Ovary (tissue), 7 donors: ENCODE measurements at regions not wholly inside any gene's neighbourhood (a gene's known extent, or its start where the extent isn't known, plus 50 kb on each side); places are given as distances from the start of the nearest gene placed in this dataset.

Experiments used
- DNase-seq, 5 donors: peaks; one replicate each; pipeline ENCODE4 v3.0.0-alpha.2; 2019 to 2020
- H3K27ac ChIP-seq, 2 donors: fragments of 200-600 bp; one replicate each; pipeline versions ENCODE4 v1.5.1 to v1.8.0; 2019 to 2022
- H3K27me3 ChIP-seq: fragments of 200-600 bp; one replicate; pipeline ENCODE4 v1.8.0; 2022
- H3K36me3 ChIP-seq: fragments of 200-600 bp; sonication (generic); one replicate; pipeline ENCODE4 v1.5.1; 2019
- H3K4me1 ChIP-seq: one replicate; pipeline ENCODE4 v1.8.1; 2013; ENCODE audit warnings: mild to moderate bottlenecking, moderate library complexity; ENCODE audit not compliant: insufficient read depth
- H3K4me3 ChIP-seq: fragments of 200-600 bp; sonication (generic); one replicate; pipeline ENCODE4 v1.5.1; 2017
- H3K9me3 ChIP-seq, 2 donors: fragments of 200-600 bp in 1 of 2; sonication (generic) in 1 of 2; one replicate each; pipeline versions ENCODE4 v1.5.1 to v1.8.1; 2013 to 2019; ENCODE audit warnings: mild to moderate bottlenecking in 1 of 2, moderate library complexity in 1 of 2
- CTCF ChIP-seq, 3 donors: fragments of 450-650 bp in 2 of 3; fragments of 200-600 bp in 1 of 3; IDR thresholded peaks; one replicate each; pipeline versions ENCODE4 v1.5.1 to v1.8.0; 2016 to 2022; ENCODE audit warnings: antibody characterized with exemption in 3 of 3, mild to moderate bottlenecking in 1 of 3
- EP300 ChIP-seq: sonication (generic); formaldehyde crosslinking; IDR thresholded peaks from one replicate; pipeline ENCODE4 v1.6.1; 2017; ENCODE audit warnings: antibody characterized with exemption
- POLR2A ChIP-seq: fragments of 450-650 bp; IDR thresholded peaks from one replicate; pipeline ENCODE4 v1.6.1; 2017; ENCODE audit warnings: antibody characterized with exemption, mild to moderate bottlenecking, moderate library complexity
- WGBS, 3 donors: extraction: QIAGEN DNeasy Blood & Tissue Kit in 1 of 3; methylation state at CpG; one replicate each; pipeline versions ENCODE4 v1.1.5 to v1.1.7; 2013 to 2017; 5-methylcytosine and 5-hydroxymethylcytosine counted together
- intact Hi-C, 4 donors: fragments of 100-400 bp; cut with DNase I; formaldehyde crosslinking; loops; one replicate each; pipeline versions ENCODE4 v1.11.0 to v1.15.1; 2022 to 2023
- donor health status: DM: no; HTN: no; CAD: no; lungs with moderate emphysema.
- donor health status: DM: no; HTN: no; CAD: no.
- donor health status: Bipolar disorder and iron deficiency.
- donor health status: DM: no; HTN: no; CAD: no.
- donor health status: DM: yes; HTN: yes; CAD: no.

- no peak for DNase-seq
- no peaks in the 10 kb centered on the region for H3K4me1 ChIP-seq
- WGBS, 3 donors: 61 to 80% (median 70%) methylated on average over 1 of the region's 1 CpG
These were observed 411.9 kb upstream of the LUZP2 start for GRCh38 chr11:24084956-24085355.

GRCh38 chr11:24086921-24087320 lies 409.9 kb upstream of the LUZP2 start:
- Histone ChIP-seq H3K9me3 (no peaks in the 10 kb centered on the region), H3K27ac (no peak overlapping the region), H3K4me3 (no peak overlapping the region), H3K4me1 (no peaks in the 10 kb centered on the region), H3K27me3 (no peaks in the 10 kb centered on the region), H3K36me3 (no peaks in the 10 kb centered on the region)
- TF ChIP-seq EP300 (no peak), CTCF (IDR thresholded peaks at IDR 0.05) (no peak), POLR2A (no peak)
- DNase-seq: no peak
- WGBS, 3 donors: 89 to 91% (median 89%) methylated on average over 2 of the region's 2 CpGs
- intact Hi-C loops: no loop called here

More at GRCh38 chr11:24084956-24085355, 411.9 kb upstream of the LUZP2 start:
- Histone ChIP-seq H3K36me3 (no peaks in the 10 kb centered on the region), H3K27me3 (no peaks in the 10 kb centered on the region), H3K4me3 (no peak overlapping the region), H3K27ac (no peak overlapping the region), H3K9me3 (no peaks in the 10 kb centered on the region)
- intact Hi-C loops: no loop called here
- TF ChIP-seq CTCF (IDR thresholded peaks at IDR 0.05): no peak
- TF ChIP-seq POLR2A: no peak

GRCh38 chr11:24091594-24091993 lies 405.3 kb upstream of the LUZP2 start:
- DNase-seq: no peak
- Histone ChIP-seq H3K4me1 (no peaks in the 10 kb centered on the region), H3K27me3 (no peaks in the 10 kb centered on the region), H3K36me3 (no peaks in the 10 kb centered on the region), H3K4me3 (no peak overlapping the region), H3K27ac (no peak overlapping the region), H3K9me3 (no peaks in the 10 kb centered on the region)
- WGBS, 3 donors: 91 to 93% (median 92%) methylated on average over 2 of the region's 2 CpGs
- no peak for TF ChIP-seq CTCF (IDR thresholded peaks at IDR 0.05)
- TF ChIP-seq EP300: no peak
- no peak for TF ChIP-seq POLR2A
- intact Hi-C loops: no loop called here

- H3K36me3 ChIP-seq: no peaks in the 10 kb centered on the region
- DNase-seq: no peak
- no peak overlapping the region for H3K4me3 ChIP-seq
- intact Hi-C loops: no loop called here
- H3K4me1 ChIP-seq: no peaks in the 10 kb centered on the region
- TF ChIP-seq EP300 (no peak), POLR2A (no peak), CTCF (IDR thresholded peaks at IDR 0.05) (no peak)
- no peaks in the 10 kb centered on the region for H3K9me3 ChIP-seq
- H3K27ac ChIP-seq: no peak overlapping the region
- H3K27me3 ChIP-seq: no peaks in the 10 kb centered on the region
- 5 to 24% (median 17%) methylated on average over 2 of the region's 2 CpGs for WGBS, 3 donors
These were observed 403.5 kb upstream of the LUZP2 start for GRCh38 chr11:24093375-24093774.

- H3K27me3 ChIP-seq: no peaks in the 10 kb centered on the region
- H3K36me3 ChIP-seq: no peaks in the 10 kb centered on the region
- no peaks in the 10 kb centered on the region for H3K9me3 ChIP-seq
- intact Hi-C loops: no loop called here
- DNase-seq: no peak
- no peak overlapping the region for H3K27ac ChIP-seq
- H3K4me1 ChIP-seq: no peaks in the 10 kb centered on the region
- 86 to 94% (median 91%) methylated on average over 3 of the region's 3 CpGs for WGBS, 3 donors
- TF ChIP-seq EP300 (no peak), CTCF (IDR thresholded peaks at IDR 0.05) (no peak), POLR2A (no peak)
- H3K4me3 ChIP-seq: no peak overlapping the region
These were observed 388.2 kb upstream of the LUZP2 start for GRCh38 chr11:24108609-24109008.
